ENCODE measurements at regions not wholly inside any gene's neighbourhood (a gene's known extent, or its start where the extent isn't known, plus 50 kb on each side); places are given as distances from the start of the nearest gene placed in this dataset.

DNA sequence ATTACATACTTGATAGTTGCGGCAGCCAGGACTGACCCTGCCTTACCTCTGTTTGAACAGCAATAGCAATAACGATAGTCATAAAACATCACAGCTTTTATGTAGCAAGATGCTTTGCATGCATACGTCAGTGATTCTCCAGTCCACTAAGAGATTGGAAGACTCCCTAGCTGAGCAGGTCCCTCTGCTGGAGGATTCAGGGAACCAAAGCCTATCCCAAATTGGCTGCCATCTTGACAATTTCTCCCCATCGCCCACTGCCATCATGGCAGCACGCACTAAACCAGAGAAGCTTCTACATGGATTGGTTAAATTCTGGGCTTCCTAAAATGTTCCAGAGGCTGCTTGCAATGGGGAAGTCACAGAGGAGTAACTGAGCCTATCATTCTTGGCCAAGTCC lies 360.6 kb upstream of the XYLT1 start:
- TF ChIP-seq, protein P1, sequence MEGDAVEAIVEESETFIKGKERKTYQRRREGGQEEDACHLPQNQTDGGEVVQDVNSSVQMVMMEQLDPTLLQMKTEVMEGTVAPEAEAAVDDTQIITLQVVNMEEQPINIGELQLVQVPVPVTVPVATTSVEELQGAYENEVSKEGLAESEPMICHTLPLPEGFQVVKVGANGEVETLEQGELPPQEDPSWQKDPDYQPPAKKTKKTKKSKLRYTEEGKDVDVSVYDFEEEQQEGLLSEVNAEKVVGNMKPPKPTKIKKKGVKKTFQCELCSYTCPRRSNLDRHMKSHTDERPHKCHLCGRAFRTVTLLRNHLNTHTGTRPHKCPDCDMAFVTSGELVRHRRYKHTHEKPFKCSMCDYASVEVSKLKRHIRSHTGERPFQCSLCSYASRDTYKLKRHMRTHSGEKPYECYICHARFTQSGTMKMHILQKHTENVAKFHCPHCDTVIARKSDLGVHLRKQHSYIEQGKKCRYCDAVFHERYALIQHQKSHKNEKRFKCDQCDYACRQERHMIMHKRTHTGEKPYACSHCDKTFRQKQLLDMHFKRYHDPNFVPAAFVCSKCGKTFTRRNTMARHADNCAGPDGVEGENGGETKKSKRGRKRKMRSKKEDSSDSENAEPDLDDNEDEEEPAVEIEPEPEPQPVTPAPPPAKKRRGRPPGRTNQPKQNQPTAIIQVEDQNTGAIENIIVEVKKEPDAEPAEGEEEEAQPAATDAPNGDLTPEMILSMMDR (conservative IDR thresholded peaks at IDR 0.05; ENCODE audit: low read length), result no peak
- TF ChIP-seq EZH2phosphoT487 (IDR thresholded peaks at IDR 0.05; ENCODE audit: borderline replicate concordance, low read depth, low read length), result no peak
